ENCODE measurements at regions not wholly inside any gene's neighbourhood (a gene's known extent, or its start where the extent isn't known, plus 50 kb on each side); places are given as distances from the start of the nearest gene placed in this dataset.

DNA sequence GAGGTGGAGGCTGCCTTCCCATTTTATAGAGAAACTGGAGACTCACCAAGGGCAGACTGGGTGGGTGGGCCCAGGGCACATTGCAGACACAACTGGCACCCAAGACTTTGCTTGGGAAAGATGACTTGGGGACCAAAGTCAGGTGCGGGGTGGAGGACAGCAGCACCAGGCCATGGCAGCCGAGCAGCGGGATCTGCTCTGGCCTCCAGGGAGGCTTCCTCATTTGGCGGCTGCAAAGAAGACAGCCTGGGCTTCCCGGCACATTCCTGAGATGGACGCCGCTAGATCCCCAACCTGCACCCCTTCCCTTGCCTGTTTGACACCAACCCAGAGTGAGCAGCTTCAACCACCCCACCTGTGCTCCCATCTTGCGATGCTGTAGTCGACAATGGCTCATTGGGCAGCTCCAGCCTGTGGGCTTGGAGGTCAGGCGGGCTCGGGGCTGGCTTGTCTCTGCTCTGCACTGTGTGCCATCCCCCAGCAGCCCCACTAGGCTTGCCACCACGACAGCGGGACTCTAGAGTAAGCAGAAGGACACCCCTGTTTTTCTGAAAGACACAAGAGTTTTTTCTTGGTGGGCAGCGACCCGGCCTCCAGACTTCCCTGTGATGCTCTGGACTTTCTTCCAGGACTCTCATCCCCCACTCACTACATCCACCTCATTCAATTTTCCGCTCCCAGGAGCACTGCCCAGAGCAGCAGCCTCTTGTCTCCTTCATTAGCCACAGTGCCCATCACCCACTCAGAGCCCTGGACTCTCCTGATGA is 184.9 kb upstream of the CST7 start:
- no peak for TF ChIP-seq CTCF (IDR thresholded peaks at IDR 0.05)
- no peak for TF ChIP-seq POLR2A (IDR thresholded peaks at IDR 0.05)
- no peak for TF ChIP-seq POLR2AphosphoS5 (IDR thresholded peaks at IDR 0.05)

Measured in transverse colon (tissue), 4 donors.